Muscle layer of colon (tissue), 2 donors: ENCODE measurements at regions not wholly inside any gene's neighbourhood (a gene's known extent, or its start where the extent isn't known, plus 50 kb on each side); places are given as distances from the start of the nearest gene placed in this dataset.
"Not testable (repeated sequence)": the region's sequence is repeated elsewhere in the genome, so short reads cannot be mapped to it uniquely, and the experiment has no call there.

ENCODE experiments used
- H3K27ac ChIP-seq: one replicate; pipeline ENCODE4 v1.7.0; 2013; ENCODE audit warnings: low read depth, mild to moderate bottlenecking, low read length, moderate library complexity
- H3K27me3 ChIP-seq, 2 donors: one replicate each; pipeline ENCODE4 v1.7.0; 2013; ENCODE audit warnings: low read length in 2 of 2, mild to moderate bottlenecking in 2 of 2; ENCODE audit not compliant: insufficient read depth in 2 of 2, control insufficient read depth in 1 of 2
- H3K36me3 ChIP-seq: one replicate; pipeline ENCODE4 v1.7.0; 2013; ENCODE audit warnings: mild to moderate bottlenecking, low read length; ENCODE audit not compliant: insufficient read depth
- H3K4me1 ChIP-seq: one replicate; pipeline ENCODE4 v1.7.0; 2013; ENCODE audit warnings: mild to moderate bottlenecking, low read length; ENCODE audit not compliant: insufficient read depth
- H3K4me3 ChIP-seq, 2 donors: one replicate each; pipeline ENCODE4 v1.7.0; 2013; ENCODE audit warnings: low read length in 2 of 2, low read depth in 1 of 2, mild to moderate bottlenecking in 1 of 2, moderate library complexity in 1 of 2
- H3K9ac ChIP-seq: one replicate; pipeline ENCODE4 v1.7.0; 2013; ENCODE audit warnings: low read length
- H3K9me3 ChIP-seq: one replicate; pipeline ENCODE4 v1.7.0; 2013; ENCODE audit warnings: mild to moderate bottlenecking, low read length
- donor health status: abdominal sarcoma.
- donor health status: Adenocarcinoma of cecum.

GRCh38 chr2:53486185-53486899 is 281.3 kb upstream of the CHAC2 start:
- H3K9ac ChIP-seq, H3K27ac ChIP-seq, H3K4me1 ChIP-seq, H3K4me3 ChIP-seq, H3K9me3 ChIP-seq, H3K27me3 ChIP-seq, H3K36me3 ChIP-seq: not testable (repeated sequence)

GRCh38 chr2:53485021-53485728 is 282.4 kb upstream of the CHAC2 start:
- Histone ChIP-seq H3K27ac (no peak overlapping the region), H3K36me3 (no peaks in the 10 kb centered on the region), H3K9ac (no peak overlapping the region), H3K4me1 (no peaks in the 10 kb centered on the region), H3K4me3 (no peak overlapping the region), H3K9me3 (no peaks in the 10 kb centered on the region), H3K27me3 (no peaks in the 10 kb centered on the region)

- H3K4me1 ChIP-seq = no peaks in the 10 kb centered on the region
- no peaks in the 10 kb centered on the region for H3K27me3 ChIP-seq
- no peak overlapping the region for H3K4me3 ChIP-seq
- H3K27ac ChIP-seq = no peak overlapping the region
- no peak overlapping the region for H3K9ac ChIP-seq
- no peaks in the 10 kb centered on the region for H3K36me3 ChIP-seq
- H3K9me3 ChIP-seq = no peaks in the 10 kb centered on the region
These were observed 283.1 kb upstream of the CHAC2 start for GRCh38 chr2:53484531-53484930.

GRCh38 chr2:53477517-53477916 is 290.1 kb upstream of the CHAC2 start:
- Histone ChIP-seq H3K9ac (no peak overlapping the region), H3K27ac (no peak overlapping the region), H3K27me3 (peaks cover 0 to 3% of the 10 kb centered on the region in 2 donors), H3K9me3 (no peaks in the 10 kb centered on the region), H3K4me3 (no peak overlapping the region), H3K4me1 (no peaks in the 10 kb centered on the region), H3K36me3 (no peaks in the 10 kb centered on the region)

- H3K27me3 ChIP-seq = peaks cover 0 to 3% of the 10 kb centered on the region in 2 donors
- H3K9me3 ChIP-seq = no peaks in the 10 kb centered on the region
- H3K36me3 ChIP-seq = no peaks in the 10 kb centered on the region
- no peak overlapping the region for H3K27ac ChIP-seq
- H3K9ac ChIP-seq = no peak overlapping the region
- H3K4me3 ChIP-seq = no peak overlapping the region
- no peaks in the 10 kb centered on the region for H3K4me1 ChIP-seq
These were observed 290.8 kb upstream of the CHAC2 start for GRCh38 chr2:53476834-53477233.

- Histone ChIP-seq H3K9me3 (no peaks in the 10 kb centered on the region), H3K4me1 (no peaks in the 10 kb centered on the region), H3K4me3 (no peak overlapping the region), H3K27ac (no peak overlapping the region), H3K27me3 (peaks cover 0 to 3% of the 10 kb centered on the region in 2 donors), H3K36me3 (no peaks in the 10 kb centered on the region), H3K9ac (no peak overlapping the region)
These were observed 291.8 kb upstream of the CHAC2 start for GRCh38 chr2:53475766-53476165.

- no peaks in the 10 kb centered on the region for H3K36me3 ChIP-seq
- no peak overlapping the region for H3K4me3 ChIP-seq
- no peaks in the 10 kb centered on the region for H3K9me3 ChIP-seq
- H3K9ac ChIP-seq = no peak overlapping the region
- H3K27ac ChIP-seq = no peak overlapping the region
- no peaks in the 10 kb centered on the region for H3K4me1 ChIP-seq
- peaks cover 0 to 3% of the 10 kb centered on the region in 2 donors for H3K27me3 ChIP-seq
These were observed 292.3 kb upstream of the CHAC2 start for GRCh38 chr2:53475321-53475720.

- H3K9me3 ChIP-seq = no peaks in the 10 kb centered on the region
- no peaks in the 10 kb centered on the region for H3K4me1 ChIP-seq
- peaks cover 0 to 3% of the 10 kb centered on the region in 2 donors for H3K27me3 ChIP-seq
- no peak overlapping the region for H3K4me3 ChIP-seq
- H3K36me3 ChIP-seq = no peaks in the 10 kb centered on the region
- no peak overlapping the region for H3K27ac ChIP-seq
- no peak overlapping the region for H3K9ac ChIP-seq
These were observed 292.7 kb upstream of the CHAC2 start for GRCh38 chr2:53474914-53475313.

- H3K9me3 ChIP-seq = no peaks in the 10 kb centered on the region
- H3K36me3 ChIP-seq = no peaks in the 10 kb centered on the region
- no peak overlapping the region for H3K9ac ChIP-seq
These were observed 293.8 kb upstream of the CHAC2 start for GRCh38 chr2:53473775-53474311.

GRCh38 chr2:53473236-53473635 is 294.4 kb upstream of the CHAC2 start:
- Histone ChIP-seq H3K4me1 (no peaks in the 10 kb centered on the region), H3K27me3 (peaks cover 0 to 3% of the 10 kb centered on the region in 2 donors), H3K4me3 (no peak overlapping the region), H3K27ac (no peak overlapping the region), H3K9ac (no peak overlapping the region), H3K36me3 (no peaks in the 10 kb centered on the region), H3K9me3 (no peaks in the 10 kb centered on the region)

More at GRCh38 chr2:53473775-53474311, 293.8 kb upstream of the CHAC2 start:
- no peak overlapping the region for H3K4me3 ChIP-seq
- H3K4me1 ChIP-seq = no peaks in the 10 kb centered on the region
- H3K27ac ChIP-seq = no peak overlapping the region
- H3K27me3 ChIP-seq = peaks cover 0 to 3% of the 10 kb centered on the region in 2 donors

GRCh38 chr2:53467467-53468180 is 300.0 kb upstream of the CHAC2 start:
- Histone ChIP-seq H3K9ac (no peak overlapping the region), H3K27ac (no peak overlapping the region), H3K4me3 (no peak overlapping the region), H3K27me3 (no peaks in the 10 kb centered on the region), H3K9me3 (no peaks in the 10 kb centered on the region), H3K36me3 (no peaks in the 10 kb centered on the region), H3K4me1 (no peaks in the 10 kb centered on the region)
